ENCODE measurements at regions not wholly inside any gene's neighbourhood (a gene's known extent, or its start where the extent isn't known, plus 50 kb on each side); places are given as distances from the start of the nearest gene placed in this dataset.

DNA sequence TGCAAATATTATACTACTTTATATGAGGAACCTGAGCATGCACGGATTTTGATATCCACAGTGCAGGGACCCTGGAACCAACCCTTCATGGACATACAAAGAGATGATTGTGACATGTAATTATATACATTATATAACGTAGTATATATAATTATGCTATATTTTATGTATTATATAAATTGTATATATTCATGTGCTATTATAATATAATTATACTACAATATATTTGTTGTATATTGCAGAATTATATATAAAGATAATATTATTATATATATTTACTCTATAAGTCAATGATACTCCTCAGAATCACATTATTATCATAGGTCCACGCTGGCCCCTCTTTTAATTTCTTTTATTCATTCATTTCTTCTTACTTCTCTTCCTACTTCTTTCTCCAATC lies 70.9 kb downstream of the TNFSF18 start:
- H3K4me1 Mint-ChIP-seq, result no peaks in the 10 kb centered on the region
- H3K4me3 Mint-ChIP-seq, result no peak overlapping the region
- H3K9me3 Mint-ChIP-seq, result no peaks in the 10 kb centered on the region
- no peaks in the 10 kb centered on the region for H3K36me3 Mint-ChIP-seq
- DNase-seq, result no peak
- H3K27me3 Mint-ChIP-seq, result no peaks in the 10 kb centered on the region
- no peak overlapping the region for H3K27ac Mint-ChIP-seq

DNA sequence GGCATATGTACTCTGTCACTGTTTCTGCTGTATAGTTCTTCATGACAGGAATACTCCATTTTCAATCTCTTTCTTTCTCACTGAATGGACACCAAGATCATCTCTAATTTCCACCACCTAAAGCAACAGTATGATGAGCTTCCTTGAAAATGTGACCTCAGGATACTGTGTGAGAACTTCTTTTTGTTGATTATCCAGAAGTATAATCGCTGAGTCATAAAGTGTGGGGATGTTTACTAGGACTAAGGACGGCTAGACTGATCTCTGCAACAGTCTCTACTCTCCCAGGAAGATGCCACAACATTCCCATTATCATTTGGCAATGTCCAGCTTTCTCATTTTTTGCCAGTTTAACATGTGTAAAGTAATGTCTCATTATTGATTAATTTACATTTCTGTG lies 70.3 kb downstream of the TNFSF18 start:
- no peaks in the 10 kb centered on the region for H3K27me3 Mint-ChIP-seq
- no peak overlapping the region for H3K4me3 Mint-ChIP-seq
- no peak for DNase-seq
- H3K36me3 Mint-ChIP-seq, result no peaks in the 10 kb centered on the region
- no peak overlapping the region for H3K27ac Mint-ChIP-seq
- no peaks in the 10 kb centered on the region for H3K4me1 Mint-ChIP-seq
- H3K9me3 Mint-ChIP-seq, result no peaks in the 10 kb centered on the region

DNA sequence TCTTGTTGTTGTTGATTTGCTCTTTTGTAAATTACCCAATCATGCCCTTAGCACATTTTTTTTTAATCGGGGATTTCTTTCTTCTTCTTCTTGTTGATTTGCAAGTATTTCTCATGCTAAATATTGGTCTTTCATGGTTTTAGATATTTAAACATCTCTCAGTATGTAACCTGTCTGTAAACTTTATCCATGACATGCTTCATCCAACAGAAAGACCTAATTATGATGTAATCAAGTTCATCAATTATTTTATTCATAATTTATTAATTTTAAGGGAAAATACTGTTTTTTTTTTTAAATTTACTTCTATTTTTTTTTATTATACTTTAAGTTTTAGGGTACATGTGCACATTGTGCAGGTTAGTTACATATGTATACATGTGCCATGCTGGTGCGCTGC lies 69.8 kb downstream of the TNFSF18 start:
- Mint-ChIP-seq H3K36me3 (no peaks in the 10 kb centered on the region), H3K4me3 (no peak overlapping the region), H3K4me1 (no peaks in the 10 kb centered on the region), H3K9me3 (no peaks in the 10 kb centered on the region), H3K27ac (no peak overlapping the region), H3K27me3 (no peaks in the 10 kb centered on the region)
- DNase-seq, result no peak

Measured in activated naive CD8-positive, alpha-beta T cell treated with anti-CD3 and anti-CD28 coated beads for 36 hours (primary cell).